ENCODE measurements at regions not wholly inside any gene's neighbourhood (a gene's known extent, or its start where the extent isn't known, plus 50 kb on each side); places are given as distances from the start of the nearest gene placed in this dataset.

DNA sequence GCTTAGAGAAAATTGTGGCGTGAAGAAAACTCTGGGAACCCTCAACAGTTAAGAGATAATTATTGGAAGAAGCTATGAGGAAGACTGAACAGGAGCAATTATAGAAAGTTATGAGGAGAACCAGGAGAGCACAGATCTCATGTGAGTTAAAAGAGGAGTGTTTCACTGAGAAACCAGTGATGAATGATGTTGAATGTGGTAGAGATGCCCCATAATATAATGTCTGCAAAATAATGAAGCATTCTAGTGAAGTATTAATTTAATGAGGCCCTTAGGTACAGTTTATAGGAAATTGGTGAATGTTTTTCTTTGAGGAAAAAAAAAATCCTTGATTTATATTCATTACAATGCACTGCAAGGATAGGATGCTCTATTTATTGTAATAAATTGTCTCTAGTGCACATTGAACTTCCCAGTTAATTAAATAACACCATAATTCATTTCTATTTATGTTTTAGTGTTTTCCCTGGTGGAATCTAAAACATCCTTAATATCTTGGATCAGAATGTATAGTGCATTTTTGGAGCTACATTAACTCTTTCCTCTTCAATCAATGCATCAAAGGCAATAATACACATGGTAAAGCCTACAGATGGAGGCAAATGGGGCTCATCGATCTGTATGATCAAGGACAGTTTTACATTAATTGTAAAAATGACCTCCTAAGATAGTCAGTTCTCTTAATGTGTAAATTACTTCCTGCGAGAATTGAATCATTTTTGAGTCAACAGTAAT is 91.4 kb upstream of the EYS start:
- no peak for TF ChIP-seq POLR2AphosphoS5 (IDR thresholded peaks at IDR 0.05; ENCODE audit: low read depth, low read length)
- TF ChIP-seq, protein P1, sequence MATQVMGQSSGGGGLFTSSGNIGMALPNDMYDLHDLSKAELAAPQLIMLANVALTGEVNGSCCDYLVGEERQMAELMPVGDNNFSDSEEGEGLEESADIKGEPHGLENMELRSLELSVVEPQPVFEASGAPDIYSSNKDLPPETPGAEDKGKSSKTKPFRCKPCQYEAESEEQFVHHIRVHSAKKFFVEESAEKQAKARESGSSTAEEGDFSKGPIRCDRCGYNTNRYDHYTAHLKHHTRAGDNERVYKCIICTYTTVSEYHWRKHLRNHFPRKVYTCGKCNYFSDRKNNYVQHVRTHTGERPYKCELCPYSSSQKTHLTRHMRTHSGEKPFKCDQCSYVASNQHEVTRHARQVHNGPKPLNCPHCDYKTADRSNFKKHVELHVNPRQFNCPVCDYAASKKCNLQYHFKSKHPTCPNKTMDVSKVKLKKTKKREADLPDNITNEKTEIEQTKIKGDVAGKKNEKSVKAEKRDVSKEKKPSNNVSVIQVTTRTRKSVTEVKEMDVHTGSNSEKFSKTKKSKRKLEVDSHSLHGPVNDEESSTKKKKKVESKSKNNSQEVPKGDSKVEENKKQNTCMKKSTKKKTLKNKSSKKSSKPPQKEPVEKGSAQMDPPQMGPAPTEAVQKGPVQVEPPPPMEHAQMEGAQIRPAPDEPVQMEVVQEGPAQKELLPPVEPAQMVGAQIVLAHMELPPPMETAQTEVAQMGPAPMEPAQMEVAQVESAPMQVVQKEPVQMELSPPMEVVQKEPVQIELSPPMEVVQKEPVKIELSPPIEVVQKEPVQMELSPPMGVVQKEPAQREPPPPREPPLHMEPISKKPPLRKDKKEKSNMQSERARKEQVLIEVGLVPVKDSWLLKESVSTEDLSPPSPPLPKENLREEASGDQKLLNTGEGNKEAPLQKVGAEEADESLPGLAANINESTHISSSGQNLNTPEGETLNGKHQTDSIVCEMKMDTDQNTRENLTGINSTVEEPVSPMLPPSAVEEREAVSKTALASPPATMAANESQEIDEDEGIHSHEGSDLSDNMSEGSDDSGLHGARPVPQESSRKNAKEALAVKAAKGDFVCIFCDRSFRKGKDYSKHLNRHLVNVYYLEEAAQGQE (IDR thresholded peaks at IDR 0.05; ENCODE audit: insufficient read depth in 1 of 2, low read depth in 2 of 2, low read length in 2 of 2), result no peak
- no peak for TF ChIP-seq TAF1 (IDR thresholded peaks at IDR 0.05; ENCODE audit: borderline replicate concordance, insufficient read depth, low read length)
